22Rv1 (cell line): ENCODE measurements at regions not wholly inside any gene's neighbourhood (a gene's known extent, or its start where the extent isn't known, plus 50 kb on each side); places are given as distances from the start of the nearest gene placed in this dataset.
A peak's percentile ranks its signal among the peaks of the same experiment; 100 is the strongest.

Source experiments
- H3K27ac ChIP-seq: fragments of 450-650 bp; 2 replicates; pipeline ENCODE4 v1.5.1; 2017
- CTCF ChIP-seq: fragments of 450-650 bp; IDR thresholded peaks from 2 replicates; pipeline ENCODE4 v1.5.1; 2017; ENCODE audit warnings: mild to moderate bottlenecking
- ZFX ChIP-seq: fragments of 450-650 bp; IDR thresholded peaks from 2 replicates; pipeline ENCODE4 v1.6.1; 2017; ENCODE audit warnings: antibody characterized with exemption, borderline replicate concordance

- no peak overlapping the region for H3K27ac ChIP-seq
- TF ChIP-seq ZFX (no peak), CTCF (no peak)
Measured at GRCh38 chr14:100660498-100660881, 66.2 kb upstream of the DLK1 start.

GRCh38 chr14:100660882-100661635 lies 65.6 kb upstream of the DLK1 start:
- TF ChIP-seq ZFX (no peak), CTCF (no peak)
- H3K27ac ChIP-seq: no peak overlapping the region

GRCh38 chr14:100662879-100663760 lies 63.6 kb upstream of the DLK1 start:
- no peak overlapping the region for H3K27ac ChIP-seq
- TF ChIP-seq CTCF: peak; percentile 97
- TF ChIP-seq ZFX: no peak

- TF ChIP-seq CTCF (no peak), ZFX (no peak)
- no peak overlapping the region for H3K27ac ChIP-seq
Measured at GRCh38 chr14:100663761-100664052, 63.0 kb upstream of the DLK1 start.

GRCh38 chr14:100664231-100664630 lies 62.5 kb upstream of the DLK1 start:
- H3K27ac ChIP-seq: no peak overlapping the region
- no peak for TF ChIP-seq ZFX
- TF ChIP-seq CTCF: no peak

- TF ChIP-seq CTCF (no peak), ZFX (no peak)
- H3K27ac ChIP-seq: no peak overlapping the region
Measured at GRCh38 chr14:100664841-100665510, 61.7 kb upstream of the DLK1 start.

- H3K27ac ChIP-seq: no peak overlapping the region
- no peak for TF ChIP-seq CTCF
- TF ChIP-seq ZFX: no peak
Measured at GRCh38 chr14:100665511-100666032, 61.1 kb upstream of the DLK1 start.
